OCI-LY1 (cell line): ENCODE measurements at regions not wholly inside any gene's neighbourhood (a gene's known extent, or its start where the extent isn't known, plus 50 kb on each side); places are given as distances from the start of the nearest gene placed in this dataset.

ENCODE experiments used
- H2AFZ ChIP-seq: fragments of 200-600 bp; sonication (generic), shearing (Covaris generic); 2 replicates; pipeline ENCODE4 v1.6.0; 2014; ENCODE audit warnings: antibody characterized with exemption, mild to moderate bottlenecking, low read length
- H3F3A ChIP-seq: fragments of 200-600 bp; sonication (generic), shearing (Covaris generic); 2 replicates; pipeline ENCODE4 v1.6.0; 2014; ENCODE audit warnings: mild to moderate bottlenecking, antibody characterized with exemption, low read length, moderate library complexity; ENCODE audit not compliant: insufficient read depth
- H3K27ac ChIP-seq: fragments of 200-600 bp; sonication (generic); 2 replicates; pipeline ENCODE4 v1.5.1; 2014; ENCODE audit warnings: low read length, mixed run types, mild to moderate bottlenecking, low read depth; ENCODE audit not compliant: poor library complexity, severe bottlenecking
- H3K27me3 ChIP-seq: fragments of 200-600 bp; sonication (generic); 2 replicates; pipeline ENCODE4 v1.6.0; 2014; ENCODE audit warnings: antibody characterized with exemption, mild to moderate bottlenecking, low read length, moderate library complexity; ENCODE audit not compliant: insufficient read depth
- H3K36me3 ChIP-seq: fragments of 200-600 bp; sonication (generic); 2 replicates; pipeline ENCODE4 v1.6.1; 2014; ENCODE audit warnings: mild to moderate bottlenecking, antibody characterized with exemption, low read length, moderate library complexity, mixed read lengths; ENCODE audit not compliant: insufficient read depth
- H3K4me1 ChIP-seq: fragments of 200-600 bp; sonication (generic); 2 replicates; pipeline ENCODE4 v1.5.1; 2014; ENCODE audit warnings: mild to moderate bottlenecking, low read length, moderate library complexity; ENCODE audit not compliant: insufficient read depth, severe bottlenecking
- H3K4me2 ChIP-seq: fragments of 200-600 bp; sonication (generic), shearing (Covaris generic); 2 replicates; pipeline ENCODE4 v1.6.1; 2014; ENCODE audit warnings: low read length
- H3K4me3 ChIP-seq: fragments of 200-600 bp; sonication (generic); 2 replicates; pipeline ENCODE4 v1.5.1; 2014; ENCODE audit warnings: low read length, low read depth, mild to moderate bottlenecking, mixed read lengths; ENCODE audit not compliant: poor library complexity, severe bottlenecking
- H3K79me2 ChIP-seq: fragments of 200-600 bp; shearing (Covaris generic); 2 replicates; pipeline ENCODE4 v1.6.1; 2016; ENCODE audit warnings: mixed run types, low read length, mixed read lengths; ENCODE audit not compliant: insufficient read depth
- H3K9ac ChIP-seq: fragments of 200-600 bp; sonication (generic), shearing (Covaris generic); 2 replicates; pipeline ENCODE4 v1.6.1; 2014; ENCODE audit warnings: mild to moderate bottlenecking, low read length, mixed read lengths
- H3K9me2 ChIP-seq: fragments of 200-600 bp; sonication (generic), shearing (Covaris generic); 2 replicates; pipeline ENCODE4 v1.6.1; 2014; ENCODE audit warnings: low read depth, mild to moderate bottlenecking, low read length, mixed read lengths
- H3K9me3 ChIP-seq: fragments of 200-600 bp; shearing (Covaris generic); 2 replicates; pipeline ENCODE4 v1.6.1; 2014; ENCODE audit warnings: low read length, mixed read lengths
- H4K20me1 ChIP-seq: fragments of 200-600 bp; sonication (generic), shearing (Covaris generic); 2 replicates; pipeline ENCODE4 v1.6.0; 2016; ENCODE audit warnings: mild to moderate bottlenecking, low read length; ENCODE audit not compliant: insufficient read depth
- CTCF ChIP-seq: fragments of 200-600 bp; sonication (generic), shearing (Covaris generic); IDR thresholded peaks from 2 replicates; pipeline ENCODE4 v1.5.1; 2017; ENCODE audit warnings: mild to moderate bottlenecking, antibody characterized with exemption, low read length, moderate library complexity, mixed read lengths
- EZH2 ChIP-seq: fragments of 200-600 bp; sonication (generic), shearing (Covaris generic); IDR thresholded peaks from 2 replicates; pipeline ENCODE4 v1.8.0; 2017; ENCODE audit warnings: borderline replicate concordance, mixed run types, mild to moderate bottlenecking, antibody characterized with exemption, low read length, moderate library complexity, mixed read lengths

- H3K4me1 ChIP-seq = no peaks in the 10 kb centered on the region
- TF ChIP-seq EZH2 (no peak), CTCF (no peak)
- no peaks in the 10 kb centered on the region for H3K36me3 ChIP-seq
- H3K9ac ChIP-seq = no peak overlapping the region
- no peaks in the 10 kb centered on the region for H3K79me2 ChIP-seq
- H3K27ac ChIP-seq = no peak overlapping the region
- H3K27me3 ChIP-seq = no peaks in the 10 kb centered on the region
- H4K20me1 ChIP-seq = no peaks in the 10 kb centered on the region
- H3F3A ChIP-seq = no peaks in the 10 kb centered on the region
- no peak overlapping the region for H3K4me2 ChIP-seq
- H2AFZ ChIP-seq = no peak overlapping the region
- no peak overlapping the region for H3K4me3 ChIP-seq
- H3K9me2 ChIP-seq = no peaks in the 10 kb centered on the region
- H3K9me3 ChIP-seq = no peaks in the 10 kb centered on the region
Observed at GRCh38 chr6:43972179-43972912, 154.9 kb downstream of the MRPL14 start.

- Histone ChIP-seq H3K27ac (no peak overlapping the region), H3F3A (no peaks in the 10 kb centered on the region), H4K20me1 (no peaks in the 10 kb centered on the region), H3K4me1 (no peaks in the 10 kb centered on the region), H3K27me3 (no peaks in the 10 kb centered on the region), H3K79me2 (no peaks in the 10 kb centered on the region), H2AFZ (no peak overlapping the region), H3K9me2 (no peaks in the 10 kb centered on the region), H3K9ac (no peak overlapping the region), H3K9me3 (no peaks in the 10 kb centered on the region), H3K4me3 (no peak overlapping the region), H3K36me3 (no peaks in the 10 kb centered on the region), H3K4me2 (no peak overlapping the region)
- TF ChIP-seq EZH2 = no peak
- no peak for TF ChIP-seq CTCF
Observed at GRCh38 chr6:43971776-43972126, 155.5 kb downstream of the MRPL14 start.

GRCh38 chr6:43970913-43971775, 156.1 kb downstream of the MRPL14 start:
- no peaks in the 10 kb centered on the region for H3F3A ChIP-seq
- no peak overlapping the region for H3K4me3 ChIP-seq
- no peaks in the 10 kb centered on the region for H3K4me1 ChIP-seq
- H3K9me3 ChIP-seq = no peaks in the 10 kb centered on the region
- H3K9me2 ChIP-seq = no peaks in the 10 kb centered on the region
- no peak overlapping the region for H3K4me2 ChIP-seq
- TF ChIP-seq EZH2 (no peak), CTCF (no peak)
- H3K79me2 ChIP-seq = no peaks in the 10 kb centered on the region
- H3K27me3 ChIP-seq = no peaks in the 10 kb centered on the region
- H4K20me1 ChIP-seq = no peaks in the 10 kb centered on the region
- no peak overlapping the region for H3K9ac ChIP-seq
- no peak overlapping the region for H3K27ac ChIP-seq
- no peaks in the 10 kb centered on the region for H3K36me3 ChIP-seq
- H2AFZ ChIP-seq = no peak overlapping the region
